Neural progenitor cell (in vitro differentiated cells): ENCODE measurements at regions not wholly inside any gene's neighbourhood (a gene's known extent, or its start where the extent isn't known, plus 50 kb on each side); places are given as distances from the start of the nearest gene placed in this dataset.

ENCODE experiments used
- EZH2 ChIP-seq: fragments of 200-600 bp; sonication (generic); IDR thresholded peaks from 2 replicates; pipeline ENCODE4 v1.6.1; 2017; ENCODE audit warnings: antibody characterized with exemption, mild to moderate bottlenecking, moderate library complexity
- TF ChIP-seq, protein P1 (sequence below): fragments of 200-600 bp; sonication (generic); IDR thresholded peaks from 2 replicates; pipeline ENCODE4 v1.5.1; 2017; ENCODE audit warnings: antibody characterized with exemption, mild to moderate bottlenecking

DNA sequence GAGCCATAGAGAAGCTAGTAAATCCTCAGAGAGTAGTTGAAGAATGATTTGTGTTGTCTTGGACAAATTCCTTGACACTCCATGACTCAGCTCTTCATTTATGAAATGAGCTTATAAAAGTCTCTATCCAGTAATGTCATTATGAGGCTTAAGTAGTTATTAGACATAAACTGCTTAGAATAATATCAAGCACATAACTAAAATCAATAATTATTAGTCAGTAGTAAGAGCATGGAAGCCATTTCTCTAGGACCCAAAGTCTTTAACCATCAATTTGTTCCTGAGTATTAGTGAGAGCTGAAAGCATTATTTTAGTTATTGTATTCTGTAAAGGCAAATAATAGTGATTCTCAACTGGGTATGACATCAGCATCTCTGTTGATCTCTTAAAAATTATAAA is 1140.2 kb downstream of the HACE1 start:
- TF ChIP-seq, protein P1, sequence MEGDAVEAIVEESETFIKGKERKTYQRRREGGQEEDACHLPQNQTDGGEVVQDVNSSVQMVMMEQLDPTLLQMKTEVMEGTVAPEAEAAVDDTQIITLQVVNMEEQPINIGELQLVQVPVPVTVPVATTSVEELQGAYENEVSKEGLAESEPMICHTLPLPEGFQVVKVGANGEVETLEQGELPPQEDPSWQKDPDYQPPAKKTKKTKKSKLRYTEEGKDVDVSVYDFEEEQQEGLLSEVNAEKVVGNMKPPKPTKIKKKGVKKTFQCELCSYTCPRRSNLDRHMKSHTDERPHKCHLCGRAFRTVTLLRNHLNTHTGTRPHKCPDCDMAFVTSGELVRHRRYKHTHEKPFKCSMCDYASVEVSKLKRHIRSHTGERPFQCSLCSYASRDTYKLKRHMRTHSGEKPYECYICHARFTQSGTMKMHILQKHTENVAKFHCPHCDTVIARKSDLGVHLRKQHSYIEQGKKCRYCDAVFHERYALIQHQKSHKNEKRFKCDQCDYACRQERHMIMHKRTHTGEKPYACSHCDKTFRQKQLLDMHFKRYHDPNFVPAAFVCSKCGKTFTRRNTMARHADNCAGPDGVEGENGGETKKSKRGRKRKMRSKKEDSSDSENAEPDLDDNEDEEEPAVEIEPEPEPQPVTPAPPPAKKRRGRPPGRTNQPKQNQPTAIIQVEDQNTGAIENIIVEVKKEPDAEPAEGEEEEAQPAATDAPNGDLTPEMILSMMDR: no peak
- TF ChIP-seq EZH2: no peak
